CD4-positive, CD25-positive, alpha-beta regulatory T cell (primary cell): ENCODE measurements at regions not wholly inside any gene's neighbourhood (a gene's known extent, or its start where the extent isn't known, plus 50 kb on each side); places are given as distances from the start of the nearest gene placed in this dataset.

Experiments
- ATAC-seq, 2 donors: fragments of 150-1000 bp; cut with Tn5 transposase; one replicate each; pipeline ENCODE4 v1.10.0; 2021; ENCODE audit warnings: low read depth in 2 of 2, moderate number of reproducible peaks in 2 of 2, moderate library complexity in 1 of 2
- DNase-seq, 3 donors: peaks; one replicate each; pipeline versions ENCODE4 v3.0.0 to v3.0.0-alpha.2; 2012 to 2022; ENCODE audit warnings: mixed read lengths in 1 of 3
- H3K27ac ChIP-seq: one replicate; pipeline ENCODE4 v1.7.0; 2013; ENCODE audit warnings: mild to moderate bottlenecking, low read length; ENCODE audit not compliant: insufficient read depth, poor library complexity, severe bottlenecking
- H3K27me3 ChIP-seq: one replicate; pipeline ENCODE4 v1.7.0; 2013; ENCODE audit warnings: low read length; ENCODE audit not compliant: control insufficient read depth, insufficient read depth
- H3K36me3 ChIP-seq: one replicate; pipeline ENCODE4 v1.7.0; 2013; ENCODE audit warnings: mild to moderate bottlenecking, low read length, moderate library complexity; ENCODE audit not compliant: control insufficient read depth, insufficient read depth
- H3K4me1 ChIP-seq: 2 replicates; pipeline ENCODE4 v1.7.0; 2013; ENCODE audit warnings: mild to moderate bottlenecking, low read length; ENCODE audit not compliant: insufficient read depth, control insufficient read depth, poor library complexity, severe bottlenecking
- H3K4me3 ChIP-seq: one replicate; pipeline ENCODE4 v1.7.0; 2013; ENCODE audit warnings: low read depth, mild to moderate bottlenecking, low read length, moderate library complexity
- H3K9me3 ChIP-seq, 2 experiments: 1 replicate in 1 of 2; 2 replicates in 1 of 2; pipeline ENCODE4 v1.7.0; 2013; ENCODE audit warnings: low read length in 2 of 2, mild to moderate bottlenecking in 1 of 2, moderate library complexity in 1 of 2; ENCODE audit not compliant: control insufficient read depth in 2 of 2
- H3K27ac Mint-ChIP-seq, 3 donors: one replicate each; pipeline ENCODE4 v1.8.0; 2020 to 2022; ENCODE audit warnings: mild to moderate bottlenecking in 3 of 3, mixed read lengths in 3 of 3, moderate library complexity in 2 of 3
- H3K27me3 Mint-ChIP-seq: one replicate; pipeline ENCODE4 v1.8.0; 2022; ENCODE audit warnings: mild to moderate bottlenecking, mixed read lengths
- H3K36me3 Mint-ChIP-seq: one replicate; pipeline ENCODE4 v1.8.0; 2020; ENCODE audit warnings: mixed read lengths
- H3K4me1 Mint-ChIP-seq, 4 donors: one replicate each; pipeline ENCODE4 v1.8.0; 2020 to 2022; ENCODE audit warnings: mixed read lengths in 4 of 4, mild to moderate bottlenecking in 1 of 4
- H3K4me3 Mint-ChIP-seq, 4 donors: one replicate each; pipeline ENCODE4 v1.8.0; 2020 to 2022; ENCODE audit warnings: mild to moderate bottlenecking in 4 of 4, mixed read lengths in 4 of 4, moderate library complexity in 3 of 4
- H3K9me3 Mint-ChIP-seq, 7 donors: one replicate each; pipeline ENCODE4 v1.8.0; 2020 to 2022; ENCODE audit warnings: mixed read lengths in 7 of 7, mild to moderate bottlenecking in 3 of 7, moderate library complexity in 2 of 7

GRCh38 chr11:69557266-69557665 is 75.8 kb downstream of the LINC01488 start:
- peaks cover 0 to 4% (median 0%) of the 10 kb centered on the region in 7 donors for H3K9me3 Mint-ChIP-seq
- no peaks in the 10 kb centered on the region for H3K36me3 Mint-ChIP-seq
- H3K9me3 ChIP-seq = no peaks in the 10 kb centered on the region
- DNase-seq (no peak), ATAC-seq (no peak)
- peaks cover 7% of the 10 kb centered on the region for H3K27me3 ChIP-seq
- no peaks in the 10 kb centered on the region for H3K36me3 ChIP-seq
- no peak overlapping the region for H3K27ac ChIP-seq
- H3K27ac Mint-ChIP-seq = no peak overlapping the region
- no peak overlapping the region for H3K4me3 ChIP-seq
- H3K4me1 ChIP-seq = peaks cover 14% of the 10 kb centered on the region
- H3K27me3 Mint-ChIP-seq = peaks cover 11% of the 10 kb centered on the region
- H3K4me1 Mint-ChIP-seq = peaks cover 6 to 24% (median 12%) of the 10 kb centered on the region in 4 donors
- no peak overlapping the region for H3K4me3 Mint-ChIP-seq

- H3K9me3 Mint-ChIP-seq = peaks cover 0 to 4% (median 1%) of the 10 kb centered on the region in 7 donors
- peaks cover 14% of the 10 kb centered on the region for H3K4me1 ChIP-seq
- peaks cover 6 to 24% (median 12%) of the 10 kb centered on the region in 4 donors for H3K4me1 Mint-ChIP-seq
- no peak overlapping the region for H3K27ac Mint-ChIP-seq
- no peaks in the 10 kb centered on the region for H3K9me3 ChIP-seq
- H3K27ac ChIP-seq = no peak overlapping the region
- H3K27me3 Mint-ChIP-seq = peaks cover 11% of the 10 kb centered on the region
- H3K36me3 ChIP-seq = no peaks in the 10 kb centered on the region
- peak in 2 of 3 donors; percentile 18 to 51 for DNase-seq
- peaks cover 7% of the 10 kb centered on the region for H3K27me3 ChIP-seq
- H3K36me3 Mint-ChIP-seq = no peaks in the 10 kb centered on the region
- peak in 1 of 2 donors; percentile 58 for ATAC-seq
- H3K4me3 Mint-ChIP-seq = peak overlapping the region in 2 of 4 donors; percentile 10 to 15
- no peak overlapping the region for H3K4me3 ChIP-seq
These were observed 77.1 kb downstream of the LINC01488 start for GRCh38 chr11:69558519-69558941.

GRCh38 chr11:69559181-69559580 is 77.7 kb downstream of the LINC01488 start:
- Histone ChIP-seq H3K27ac (no peak overlapping the region), H3K36me3 (no peaks in the 10 kb centered on the region), H3K4me1 (peaks cover 14% of the 10 kb centered on the region), H3K27me3 (peaks cover 7% of the 10 kb centered on the region), H3K9me3 (no peaks in the 10 kb centered on the region), H3K4me3 (no peak overlapping the region)
- Mint-ChIP-seq H3K27ac (no peak overlapping the region), H3K36me3 (no peaks in the 10 kb centered on the region), H3K4me1 (peaks cover 6 to 24% (median 12%) of the 10 kb centered on the region in 4 donors), H3K4me3 (peak overlapping the region in 1 of 4 donors; percentile 15), H3K9me3 (peaks cover 0 to 4% (median 1%) of the 10 kb centered on the region in 7 donors), H3K27me3 (peaks cover 8% of the 10 kb centered on the region)
- no peak for ATAC-seq
- no peak for DNase-seq

GRCh38 chr11:69560141-69560790 is 78.8 kb downstream of the LINC01488 start:
- Histone ChIP-seq H3K27me3 (peaks cover 7% of the 10 kb centered on the region), H3K27ac (no peak overlapping the region), H3K4me3 (no peak overlapping the region), H3K4me1 (peaks cover 14% of the 10 kb centered on the region), H3K9me3 (no peaks in the 10 kb centered on the region), H3K36me3 (no peaks in the 10 kb centered on the region)
- H3K27me3 Mint-ChIP-seq = peaks cover 6% of the 10 kb centered on the region
- DNase-seq = no peak
- peak overlapping the region in 1 of 4 donors; percentile 76 for H3K4me3 Mint-ChIP-seq
- ATAC-seq = no peak
- H3K9me3 Mint-ChIP-seq = peaks cover 0 to 4% (median 1%) of the 10 kb centered on the region in 7 donors
- H3K27ac Mint-ChIP-seq = no peak overlapping the region
- no peaks in the 10 kb centered on the region for H3K36me3 Mint-ChIP-seq
- peaks cover 6 to 24% (median 12%) of the 10 kb centered on the region in 4 donors for H3K4me1 Mint-ChIP-seq

GRCh38 chr11:69562302-69562701 is 78.7 kb upstream of the CCND1 start:
- Mint-ChIP-seq H3K27ac (no peak overlapping the region), H3K4me1 (peaks cover 6 to 19% (median 12%) of the 10 kb centered on the region in 4 donors), H3K36me3 (no peaks in the 10 kb centered on the region), H3K4me3 (no peak overlapping the region), H3K9me3 (peaks cover 0 to 4% (median 2%) of the 10 kb centered on the region in 7 donors), H3K27me3 (peaks cover 6% of the 10 kb centered on the region)
- H3K27me3 ChIP-seq = peaks cover 7% of the 10 kb centered on the region
- peaks cover 14% of the 10 kb centered on the region for H3K4me1 ChIP-seq
- no peak for ATAC-seq
- no peak overlapping the region for H3K27ac ChIP-seq
- H3K36me3 ChIP-seq = no peaks in the 10 kb centered on the region
- no peak for DNase-seq
- no peaks in the 10 kb centered on the region for H3K9me3 ChIP-seq
- H3K4me3 ChIP-seq = no peak overlapping the region

- peaks cover 14% of the 10 kb centered on the region for H3K4me1 ChIP-seq
- peaks cover 0 to 4% (median 2%) of the 10 kb centered on the region in 7 donors for H3K9me3 Mint-ChIP-seq
- no peaks in the 10 kb centered on the region for H3K36me3 ChIP-seq
- H3K4me3 ChIP-seq = no peak overlapping the region
- no peak overlapping the region for H3K27ac Mint-ChIP-seq
- H3K27ac ChIP-seq = no peak overlapping the region
- H3K4me1 Mint-ChIP-seq = peaks cover 6 to 18% (median 12%) of the 10 kb centered on the region in 4 donors
- H3K27me3 Mint-ChIP-seq = peaks cover 6% of the 10 kb centered on the region
- ATAC-seq = no peak
- H3K9me3 ChIP-seq = no peaks in the 10 kb centered on the region
- no peaks in the 10 kb centered on the region for H3K36me3 Mint-ChIP-seq
- DNase-seq = no peak
- H3K27me3 ChIP-seq = peaks cover 7% of the 10 kb centered on the region
- no peak overlapping the region for H3K4me3 Mint-ChIP-seq
These were observed 78.1 kb upstream of the CCND1 start for GRCh38 chr11:69562816-69563215.

GRCh38 chr11:69563306-69563705 is 77.7 kb upstream of the CCND1 start:
- Histone ChIP-seq H3K9me3 (no peaks in the 10 kb centered on the region), H3K36me3 (no peaks in the 10 kb centered on the region), H3K27me3 (peaks cover 7% of the 10 kb centered on the region), H3K4me3 (no peak overlapping the region), H3K4me1 (peaks cover 10% of the 10 kb centered on the region), H3K27ac (no peak overlapping the region)
- H3K4me1 Mint-ChIP-seq = peaks cover 6 to 13% (median 11%) of the 10 kb centered on the region in 4 donors
- H3K9me3 Mint-ChIP-seq = peaks cover 0 to 4% (median 2%) of the 10 kb centered on the region in 7 donors
- no peaks in the 10 kb centered on the region for H3K36me3 Mint-ChIP-seq
- H3K4me3 Mint-ChIP-seq = no peak overlapping the region
- no peak for ATAC-seq
- peaks cover 6% of the 10 kb centered on the region for H3K27me3 Mint-ChIP-seq
- H3K27ac Mint-ChIP-seq = no peak overlapping the region
- no peak for DNase-seq
